ENCODE measurements at regions not wholly inside any gene's neighbourhood (a gene's known extent, or its start where the extent isn't known, plus 50 kb on each side); places are given as distances from the start of the nearest gene placed in this dataset.

DNA sequence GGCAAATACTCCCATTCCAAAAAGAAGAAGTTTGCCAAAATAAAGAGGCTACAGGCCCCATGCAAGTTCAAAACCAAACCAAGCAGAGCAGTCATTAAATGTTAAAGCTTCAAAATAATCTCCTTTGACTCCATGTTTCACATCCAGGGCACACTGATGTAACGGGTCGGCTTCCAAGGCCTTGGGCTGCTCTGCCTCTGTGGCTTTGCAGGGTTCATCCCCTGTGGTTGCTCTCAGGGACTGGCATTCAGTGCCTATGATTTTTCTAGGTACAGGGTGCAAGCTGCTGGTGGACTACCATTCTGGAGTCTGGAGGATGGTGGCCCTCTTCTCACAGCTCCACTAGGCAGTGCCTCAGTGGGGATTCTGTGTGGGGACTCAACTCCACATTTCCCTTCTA, 971.6 kb upstream of the MBL2 start:
- TF ChIP-seq, protein P1, sequence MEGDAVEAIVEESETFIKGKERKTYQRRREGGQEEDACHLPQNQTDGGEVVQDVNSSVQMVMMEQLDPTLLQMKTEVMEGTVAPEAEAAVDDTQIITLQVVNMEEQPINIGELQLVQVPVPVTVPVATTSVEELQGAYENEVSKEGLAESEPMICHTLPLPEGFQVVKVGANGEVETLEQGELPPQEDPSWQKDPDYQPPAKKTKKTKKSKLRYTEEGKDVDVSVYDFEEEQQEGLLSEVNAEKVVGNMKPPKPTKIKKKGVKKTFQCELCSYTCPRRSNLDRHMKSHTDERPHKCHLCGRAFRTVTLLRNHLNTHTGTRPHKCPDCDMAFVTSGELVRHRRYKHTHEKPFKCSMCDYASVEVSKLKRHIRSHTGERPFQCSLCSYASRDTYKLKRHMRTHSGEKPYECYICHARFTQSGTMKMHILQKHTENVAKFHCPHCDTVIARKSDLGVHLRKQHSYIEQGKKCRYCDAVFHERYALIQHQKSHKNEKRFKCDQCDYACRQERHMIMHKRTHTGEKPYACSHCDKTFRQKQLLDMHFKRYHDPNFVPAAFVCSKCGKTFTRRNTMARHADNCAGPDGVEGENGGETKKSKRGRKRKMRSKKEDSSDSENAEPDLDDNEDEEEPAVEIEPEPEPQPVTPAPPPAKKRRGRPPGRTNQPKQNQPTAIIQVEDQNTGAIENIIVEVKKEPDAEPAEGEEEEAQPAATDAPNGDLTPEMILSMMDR (conservative IDR thresholded peaks at IDR 0.05 in 1 of 2, IDR thresholded peaks at IDR 0.05 in 1 of 2; ENCODE audit: extremely low read depth in 1 of 2, insufficient read depth in 1 of 2, low read depth in 1 of 2, low read length in 2 of 2) = no peak
- TF ChIP-seq EZH2 (IDR thresholded peaks at IDR 0.05; ENCODE audit: borderline replicate concordance, low read length) = no peak
